H1 (cell line): ENCODE measurements at regions not wholly inside any gene's neighbourhood (a gene's known extent, or its start where the extent isn't known, plus 50 kb on each side); places are given as distances from the start of the nearest gene placed in this dataset.

Experiments
- CTCF ChIA-PET: fragments of 300-600 bp; sonication (Branson Sonifier 250); formaldehyde crosslinking; loops from one replicate; lab custom pipeline; 2021; ENCODE audit not compliant: partially characterized antibody; lab: Charles Lee
- POLR2A ChIA-PET: fragments of 300-600 bp; sonication (Branson Sonifier 250); formaldehyde crosslinking; loops from one replicate; lab custom pipeline; 2021; ENCODE audit warnings: inconsistent platforms; ENCODE audit not compliant: partially characterized antibody; lab: Charles Lee
- DNase-seq, 2 experiments: peaks; one replicate each; pipeline versions ENCODE4 v3.0.0 to v3.0.0-alpha.2; 2010 to 2022; ENCODE audit warnings: low spot score in 2 of 2, low read depth in 1 of 2, mixed read lengths in 1 of 2
- FAIRE-seq: peaks from 2 replicates; lab custom pipeline; 2011; peaks lifted over from hg19 to GRCh38; lab: Jason Lieb, UNC
- H2AFZ ChIP-seq: 2 replicates; pipeline ENCODE4 v1.8.1; 2012; ENCODE audit warnings: low read length, inconsistent platforms
- H2AK5ac ChIP-seq: 2 replicates; pipeline ENCODE4 v1.6.1; 2013; ENCODE audit warnings: low read depth, low read length
- H2BK120ac ChIP-seq: replicated peaks from 2 replicates; pipeline ENCODE3; 2013; ENCODE audit warnings: low read depth, low read length, inconsistent platforms
- H2BK12ac ChIP-seq: 2 replicates; pipeline ENCODE4 v1.6.1; 2013; ENCODE audit warnings: low read depth, low read length
- H2BK15ac ChIP-seq: 2 replicates; pipeline ENCODE4 v1.6.1; 2013; ENCODE audit warnings: low read length
- H2BK20ac ChIP-seq: 2 replicates; pipeline ENCODE4 v1.6.1; 2013; ENCODE audit warnings: low read length
- H2BK5ac ChIP-seq: 2 replicates; pipeline ENCODE4 v1.6.1; 2013; ENCODE audit warnings: low read depth, low read length
- H3K14ac ChIP-seq: 2 replicates; pipeline ENCODE4 v1.6.1; 2013; ENCODE audit warnings: inconsistent platforms; ENCODE audit not compliant: insufficient read length
- H3K18ac ChIP-seq: 2 replicates; pipeline ENCODE4 v1.6.1; 2013; ENCODE audit warnings: low read length; ENCODE audit errors: extremely low read depth
- H3K23ac ChIP-seq: 2 replicates; pipeline ENCODE4 v1.6.1; 2013; ENCODE audit warnings: inconsistent platforms; ENCODE audit not compliant: insufficient read length
- H3K23me2 ChIP-seq: 2 replicates; pipeline ENCODE4 v1.6.1; 2013; ENCODE audit warnings: low read depth, low read length
- H3K27ac ChIP-seq: 2 replicates; pipeline ENCODE4 v1.6.1; 2011; ENCODE audit warnings: low read depth, low read length, inconsistent platforms
- H3K27me3 ChIP-seq, 4 experiments: replicated peaks in 1 of 4; 1 replicate in 1 of 4; 2 replicates in 3 of 4; pipeline versions ENCODE4 v1.6.1 to v1.8.1; 2011 to 2013; ENCODE audit warnings: low read length in 3 of 4, mild to moderate bottlenecking in 3 of 4, inconsistent platforms in 2 of 4, mixed read lengths in 2 of 4, moderate library complexity in 1 of 4; ENCODE audit not compliant: control insufficient read depth in 3 of 4, insufficient read depth in 3 of 4; ENCODE audit errors: extremely low read depth in 1 of 4
- H3K36me3 ChIP-seq, 4 experiments: 2 replicates each; pipeline versions ENCODE4 v1.6.1 to v1.8.1; 2011 to 2013; ENCODE audit warnings: mild to moderate bottlenecking in 4 of 4, low read length in 3 of 4, moderate library complexity in 2 of 4, control low read depth in 1 of 4, inconsistent platforms in 1 of 4; ENCODE audit not compliant: insufficient read depth in 4 of 4, control insufficient read depth in 2 of 4
- H3K4ac ChIP-seq: replicated peaks from 2 replicates; pipeline ENCODE3; 2013; ENCODE audit warnings: low read length, low read depth, mixed read lengths, inconsistent platforms; ENCODE audit not compliant: insufficient read length
- H3K4me1 ChIP-seq, 4 experiments: replicated peaks in 1 of 4; 1 replicate in 1 of 4; 2 replicates in 3 of 4; pipeline versions ENCODE4 v1.6.1 to v1.8.1; 2011 to 2013; ENCODE audit warnings: low read length in 3 of 4, inconsistent platforms in 2 of 4, mixed read lengths in 1 of 4; ENCODE audit not compliant: insufficient read depth in 4 of 4, control insufficient read depth in 3 of 4
- H3K4me2 ChIP-seq, 2 experiments: 2 replicates each; pipeline versions ENCODE4 v1.6.1 to v1.8.1; 2011 to 2013; ENCODE audit warnings: low read depth in 2 of 2, low read length in 2 of 2, control low read depth in 1 of 2, inconsistent platforms in 1 of 2, mild to moderate bottlenecking in 1 of 2; ENCODE audit not compliant: insufficient read depth in 1 of 2
- H3K4me3 ChIP-seq, 4 experiments: fragments of 200-600, 300-600 bp in 1 of 4; sonication (generic), shearing (Covaris generic), sonication (Bioruptor Twin) in 1 of 4; 2 replicates each; pipeline versions ENCODE4 v1.5.1 to v1.8.1; 2011 to 2016; ENCODE audit warnings: low read length in 4 of 4, low read depth in 3 of 4, control low read depth in 2 of 4, inconsistent platforms in 2 of 4, mild to moderate bottlenecking in 2 of 4, mixed read lengths in 1 of 4, moderate library complexity in 1 of 4; ENCODE audit not compliant: insufficient read depth in 2 of 4; ENCODE audit errors: extremely low read depth in 1 of 4
- H3K56ac ChIP-seq: replicated peaks from 2 replicates; pipeline ENCODE3; 2013; ENCODE audit warnings: low read depth, mild to moderate bottlenecking, mixed read lengths, low read length, inconsistent platforms; ENCODE audit not compliant: insufficient read length
- H3K79me1 ChIP-seq: 2 replicates; pipeline ENCODE4 v1.6.1; 2013; ENCODE audit warnings: low read depth, low read length, control low read depth
- H3K79me2 ChIP-seq, 2 experiments: 2 replicates each; pipeline versions ENCODE4 v1.6.1 to v1.8.1; 2012 to 2013; ENCODE audit warnings: low read length in 2 of 2, mild to moderate bottlenecking in 2 of 2, inconsistent platforms in 1 of 2; ENCODE audit not compliant: insufficient read depth in 2 of 2, control insufficient read depth in 1 of 2
- H3K9ac ChIP-seq, 4 experiments: replicated peaks in 1 of 4; 1 replicate in 1 of 4; 2 replicates in 3 of 4; pipeline versions ENCODE4 v1.6.1 to v1.8.1; 2011 to 2013; ENCODE audit warnings: low read depth in 3 of 4, low read length in 3 of 4, control low read depth in 2 of 4, mild to moderate bottlenecking in 2 of 4, moderate library complexity in 2 of 4, inconsistent platforms in 1 of 4; ENCODE audit errors: extremely low read depth in 1 of 4
- H3K9me3 ChIP-seq, 2 experiments: 2 replicates each; pipeline versions ENCODE4 v1.6.1 to v1.8.1; 2012 to 2013; ENCODE audit warnings: mild to moderate bottlenecking in 2 of 2, moderate library complexity in 2 of 2, control low read depth in 1 of 2, inconsistent platforms in 1 of 2, low read depth in 1 of 2, low read length in 1 of 2, mixed read lengths in 1 of 2; ENCODE audit not compliant: insufficient read depth in 2 of 2
- H4K20me1 ChIP-seq, 2 experiments: replicated peaks in 1 of 2; 2 replicates each; pipeline versions ENCODE3 to v1.8.1; 2011 to 2013; ENCODE audit warnings: inconsistent platforms in 2 of 2, low read length in 2 of 2, mild to moderate bottlenecking in 1 of 2; ENCODE audit not compliant: insufficient read depth in 2 of 2, control insufficient read depth in 1 of 2
- H4K5ac ChIP-seq: 2 replicates; pipeline ENCODE4 v1.6.1; 2013; ENCODE audit warnings: low read length, low read depth, mixed read lengths, inconsistent platforms; ENCODE audit not compliant: insufficient read length
- H4K8ac ChIP-seq: 2 replicates; pipeline ENCODE4 v1.8.0; 2013; ENCODE audit warnings: mild to moderate bottlenecking, moderate library complexity, low read length, inconsistent platforms; ENCODE audit not compliant: insufficient read depth; ENCODE audit errors: extremely low read depth
- H4K91ac ChIP-seq: replicated peaks from 2 replicates; pipeline ENCODE3; 2013; ENCODE audit warnings: low read length, mixed read lengths, inconsistent platforms; ENCODE audit not compliant: insufficient read length
- ATF2 ChIP-seq: IDR thresholded peaks from 2 replicates; pipeline ENCODE4 v1.6.1; 2012; ENCODE audit warnings: low read length, inconsistent platforms
- JUN ChIP-seq: IDR thresholded peaks from 2 replicates; pipeline ENCODE4 v1.6.1; 2011; ENCODE audit warnings: low read depth, mild to moderate bottlenecking, improper control_type of control experiment, low read length
- KDM1A ChIP-seq: fragments of 200-600, 300-600 bp; sonication (generic); IDR thresholded peaks from 2 replicates; pipeline ENCODE4 v1.7.1; 2016; ENCODE audit warnings: mild to moderate bottlenecking, low read length, borderline replicate concordance
- KDM4A ChIP-seq: IDR thresholded peaks from one replicate; pipeline ENCODE4 v1.7.1; 2012; ENCODE audit warnings: low read depth, mild to moderate bottlenecking, moderate library complexity, low read length, inconsistent platforms; ENCODE audit not compliant: severe bottlenecking
- POLR2A ChIP-seq, 2 experiments: IDR thresholded peaks; 1 replicate in 1 of 2; 2 replicates in 1 of 2; pipeline ENCODE4 v1.6.1; 2011; ENCODE audit warnings: low read depth in 2 of 2, low read length in 2 of 2, mild to moderate bottlenecking in 2 of 2; ENCODE audit errors: control extremely low read depth in 1 of 2
- POU5F1 ChIP-seq: IDR thresholded peaks from 2 replicates; pipeline ENCODE4 v1.6.1; 2011; ENCODE audit warnings: low read depth, mild to moderate bottlenecking, low read length, moderate library complexity
- RAD21 ChIP-seq, 2 experiments: IDR thresholded peaks in 1 of 2; conservative IDR thresholded peaks in 1 of 2; 2 replicates each; pipeline ENCODE4 v1.6.1; 2011; ENCODE audit warnings: low read depth in 2 of 2, low read length in 2 of 2, improper control_type of control experiment in 1 of 2, inconsistent platforms in 1 of 2, mild to moderate bottlenecking in 1 of 2, moderate library complexity in 1 of 2
- RFX5 ChIP-seq: IDR thresholded peaks from 2 replicates; pipeline ENCODE4 v1.6.1; 2011; ENCODE audit warnings: low read depth, low read length, improper control_type of control experiment, borderline replicate concordance
- SIRT6 ChIP-seq: IDR thresholded peaks from one replicate; pipeline ENCODE4 v1.7.1; 2012; ENCODE audit warnings: low read length, inconsistent platforms
- SP2 ChIP-seq: IDR thresholded peaks from 2 replicates; pipeline ENCODE4 v1.6.1; 2012; ENCODE audit warnings: mild to moderate bottlenecking, low read length, inconsistent platforms
- SRF ChIP-seq: IDR thresholded peaks from 2 replicates; pipeline ENCODE4 v1.6.1; 2011; ENCODE audit warnings: mild to moderate bottlenecking, low read depth, low read length, moderate library complexity

- no peak overlapping the region for H3K23ac ChIP-seq
- no peak overlapping the region for H2AK5ac ChIP-seq
- DNase-seq: no peak
- H3K79me1 ChIP-seq: no peaks in the 10 kb centered on the region
- TF ChIP-seq ATF2: no peak
- TF ChIP-seq SIRT6: no peak
- no peak for TF ChIP-seq POU5F1
- no peak for TF ChIP-seq RFX5
- TF ChIP-seq SRF: no peak
- no peak for TF ChIP-seq JUN
- no peak for TF ChIP-seq KDM1A
- TF ChIP-seq POLR2A (IDR thresholded peaks at IDR 0.05; ENCODE audit: control extremely low read depth in 1 of 2, low read depth in 2 of 2, low read length in 2 of 2): no peak
- TF ChIP-seq SP2: no peak
- no peak for TF ChIP-seq RAD21 (IDR thresholded peaks at IDR 0.05 in 1 of 2, conservative IDR thresholded peaks at IDR 0.05 in 1 of 2; ENCODE audit: low read depth in 2 of 2, low read length in 2 of 2)
- TF ChIP-seq KDM4A: no peak
- no peak overlapping the region for H3K9ac ChIP-seq
- H4K8ac ChIP-seq: no peak overlapping the region
- ChIA-PET CTCF (no interaction called here), POLR2A (no interaction called here)
- no peak overlapping the region for H4K91ac ChIP-seq
- H3K56ac ChIP-seq: no peak overlapping the region
- no peaks in the 10 kb centered on the region for H4K20me1 ChIP-seq
- H3K14ac ChIP-seq: no peak overlapping the region
- no peaks in the 10 kb centered on the region for H3K27me3 ChIP-seq
- no peak overlapping the region for H2BK15ac ChIP-seq
- no peak overlapping the region for H2BK5ac ChIP-seq
- H2AFZ ChIP-seq: no peak overlapping the region
- H3K18ac ChIP-seq: no peak overlapping the region
- H2BK20ac ChIP-seq: no peak overlapping the region
- no peaks in the 10 kb centered on the region for H3K9me3 ChIP-seq
- H3K79me2 ChIP-seq: no peaks in the 10 kb centered on the region
- no peak overlapping the region for H2BK120ac ChIP-seq
- H3K4me3 ChIP-seq: no peak overlapping the region
- H3K4me2 ChIP-seq: no peak overlapping the region
- no peaks in the 10 kb centered on the region; the same call in 1 of the 2 replicates for H3K23me2 ChIP-seq
- H3K4me1 ChIP-seq: no peaks in the 10 kb centered on the region
- FAIRE-seq: no peak
- no peak overlapping the region for H4K5ac ChIP-seq
- H3K36me3 ChIP-seq: no peaks in the 10 kb centered on the region
- no peak overlapping the region for H2BK12ac ChIP-seq
- H3K4ac ChIP-seq: no peak overlapping the region
- no peak overlapping the region for H3K27ac ChIP-seq
Observed at GRCh38 chr4:136651932-136652331, 880.4 kb downstream of the PCDH18 start.
